Stimulated activated effector memory CD8-positive, alpha-beta T cell treated with anti-CD3 and anti-CD28 coated beads, Interleukin-12 subunit alpha, Interleukin-12 subunit beta, amount 100 ng/mL, for 72 hours (primary cell): ENCODE measurements at regions not wholly inside any gene's neighbourhood (a gene's known extent, or its start where the extent isn't known, plus 50 kb on each side); places are given as distances from the start of the nearest gene placed in this dataset.

Experiments
- ATAC-seq: fragments of 150-1000 bp; cut with Tn5 transposase; 2 replicates; pipeline ENCODE4 v1.10.0; 2021
- DNase-seq, 2 donors: peaks; one replicate each; pipeline ENCODE4 v3.0.0; 2021 to 2022; ENCODE audit warnings: low spot score in 2 of 2
- H3K27ac Mint-ChIP-seq: one replicate; pipeline ENCODE4 v1.8.0; 2022; ENCODE audit warnings: mild to moderate bottlenecking, mixed read lengths
- H3K36me3 Mint-ChIP-seq: one replicate; pipeline ENCODE4 v1.8.0; 2022; ENCODE audit warnings: mild to moderate bottlenecking, mixed read lengths
- H3K4me1 Mint-ChIP-seq: one replicate; pipeline ENCODE4 v1.8.0; 2022; ENCODE audit warnings: mixed read lengths
- H3K4me3 Mint-ChIP-seq: one replicate; pipeline ENCODE4 v1.8.0; 2022; ENCODE audit warnings: mild to moderate bottlenecking, mixed read lengths
- H3K9me3 Mint-ChIP-seq: one replicate; pipeline ENCODE4 v1.8.0; 2022; ENCODE audit warnings: mixed read lengths

DNA sequence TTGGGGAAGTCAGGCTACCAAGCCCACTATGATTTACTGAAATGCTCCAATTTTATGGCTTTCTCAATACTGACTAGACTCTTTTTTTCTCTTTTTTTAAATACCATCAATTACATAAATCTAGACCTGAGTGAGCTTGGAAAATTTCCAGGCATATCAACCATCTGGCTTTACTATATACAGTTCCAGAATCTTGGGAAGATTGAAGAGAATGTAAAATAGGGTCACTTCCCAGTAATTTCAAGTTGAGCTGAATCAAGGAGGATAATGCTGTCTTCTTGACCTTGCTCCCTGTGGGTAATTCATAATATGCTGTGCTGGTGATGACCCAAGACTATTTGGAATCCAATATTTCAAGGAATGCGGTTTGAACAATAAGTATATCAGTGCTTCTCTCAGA lies 108.1 kb downstream of the MAP3K21 start:
- no peaks in the 10 kb centered on the region for H3K9me3 Mint-ChIP-seq
- H3K36me3 Mint-ChIP-seq: no peaks in the 10 kb centered on the region

DNA sequence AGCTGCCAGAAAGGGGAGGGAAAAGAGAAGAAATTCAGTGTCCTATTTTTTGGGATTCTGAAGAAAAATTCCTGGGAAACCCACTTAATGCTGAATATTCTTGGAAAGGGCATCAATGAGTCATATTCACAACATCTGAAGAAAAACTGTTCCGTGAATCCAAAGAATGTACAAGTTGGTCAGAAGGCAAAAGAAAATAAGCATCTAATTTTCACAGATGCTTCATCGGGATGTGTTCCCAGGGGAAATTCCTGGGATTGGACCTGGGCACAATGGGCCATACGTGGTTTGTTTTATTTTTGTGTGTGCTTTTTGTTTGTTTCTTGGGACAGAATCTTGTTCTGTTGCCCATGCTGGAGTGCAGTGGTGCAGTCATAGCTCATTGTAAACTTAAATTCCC lies 112.2 kb downstream of the MAP3K21 start:
- H3K27ac Mint-ChIP-seq: no peak overlapping the region
- no peaks in the 10 kb centered on the region for H3K36me3 Mint-ChIP-seq
- no peak for ATAC-seq

More for the DNA sequence above, 108.1 kb downstream of the MAP3K21 start:
- Mint-ChIP-seq H3K4me1 (no peaks in the 10 kb centered on the region), H3K4me3 (no peak overlapping the region), H3K27ac (no peak overlapping the region)
- no peak for DNase-seq
- no peak for ATAC-seq

DNA sequence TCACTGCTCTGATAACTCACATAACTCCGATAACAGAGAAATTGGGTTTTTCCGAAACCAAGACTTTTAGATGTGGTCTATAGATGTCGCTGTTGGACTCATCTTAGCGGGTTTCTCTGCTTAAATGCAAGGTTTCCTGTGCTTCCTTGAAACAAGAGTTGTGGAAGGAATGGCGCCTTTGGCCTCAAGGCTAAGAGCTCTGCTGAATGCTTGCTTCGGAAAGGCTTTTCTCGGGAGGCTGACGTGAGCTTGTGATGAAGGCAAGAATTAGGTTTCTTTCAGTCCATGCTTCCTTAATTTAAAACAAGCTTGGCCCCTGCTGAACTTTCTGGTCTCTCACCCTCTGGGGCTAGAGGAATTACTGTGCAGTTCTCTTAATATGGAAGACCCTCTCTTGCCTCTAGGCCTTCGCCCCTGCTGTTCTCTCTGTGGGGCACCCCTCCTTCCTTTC lies 113.5 kb downstream of the MAP3K21 start:
- Mint-ChIP-seq H3K9me3 (no peaks in the 10 kb centered on the region), H3K27ac (no peak overlapping the region), H3K4me3 (no peak overlapping the region), H3K4me1 (no peaks in the 10 kb centered on the region), H3K36me3 (no peaks in the 10 kb centered on the region)
- no peak for ATAC-seq
- DNase-seq: no peak

More for the DNA sequence above, 112.2 kb downstream of the MAP3K21 start:
- no peak for DNase-seq
- no peaks in the 10 kb centered on the region for H3K9me3 Mint-ChIP-seq
- no peak overlapping the region for H3K4me3 Mint-ChIP-seq
- H3K4me1 Mint-ChIP-seq: no peaks in the 10 kb centered on the region

DNA sequence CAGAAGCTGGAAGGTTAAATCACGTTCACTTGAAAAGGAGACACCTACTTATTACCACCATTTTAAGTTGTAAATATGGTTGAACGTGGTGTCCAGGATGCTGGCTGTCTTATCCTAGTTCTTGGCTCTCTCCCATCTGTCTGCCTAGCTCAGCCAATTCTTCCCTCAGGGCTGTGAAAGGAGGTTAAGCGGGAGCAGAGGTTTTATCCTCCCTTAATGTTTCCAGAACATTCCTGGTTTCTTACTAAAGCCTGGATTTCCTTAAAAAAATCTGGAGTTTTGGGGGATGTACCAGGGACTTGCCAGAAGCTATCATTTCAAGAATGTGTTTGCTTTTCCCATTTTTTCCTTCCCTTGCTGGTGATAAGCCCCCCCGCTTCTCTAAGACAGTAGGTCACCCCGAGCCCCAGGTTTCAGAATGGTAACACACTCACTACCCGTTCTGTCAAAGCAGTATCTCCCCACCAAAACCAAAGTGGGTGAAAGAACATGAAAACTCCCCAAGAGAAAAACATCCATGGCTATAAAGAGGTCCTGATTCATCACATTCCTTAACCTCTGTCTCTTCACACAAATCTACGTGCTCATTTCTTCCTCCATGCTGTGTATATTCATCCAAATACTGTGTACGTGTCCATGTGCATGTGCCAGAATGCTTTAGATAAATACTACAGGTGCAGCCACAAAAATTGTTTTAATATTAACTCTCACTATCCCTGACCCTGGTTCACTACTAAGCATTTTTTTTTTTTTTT lies 114.7 kb downstream of the MAP3K21 start:
- Mint-ChIP-seq H3K36me3 (no peaks in the 10 kb centered on the region), H3K9me3 (no peaks in the 10 kb centered on the region)
- no peak for ATAC-seq

DNA sequence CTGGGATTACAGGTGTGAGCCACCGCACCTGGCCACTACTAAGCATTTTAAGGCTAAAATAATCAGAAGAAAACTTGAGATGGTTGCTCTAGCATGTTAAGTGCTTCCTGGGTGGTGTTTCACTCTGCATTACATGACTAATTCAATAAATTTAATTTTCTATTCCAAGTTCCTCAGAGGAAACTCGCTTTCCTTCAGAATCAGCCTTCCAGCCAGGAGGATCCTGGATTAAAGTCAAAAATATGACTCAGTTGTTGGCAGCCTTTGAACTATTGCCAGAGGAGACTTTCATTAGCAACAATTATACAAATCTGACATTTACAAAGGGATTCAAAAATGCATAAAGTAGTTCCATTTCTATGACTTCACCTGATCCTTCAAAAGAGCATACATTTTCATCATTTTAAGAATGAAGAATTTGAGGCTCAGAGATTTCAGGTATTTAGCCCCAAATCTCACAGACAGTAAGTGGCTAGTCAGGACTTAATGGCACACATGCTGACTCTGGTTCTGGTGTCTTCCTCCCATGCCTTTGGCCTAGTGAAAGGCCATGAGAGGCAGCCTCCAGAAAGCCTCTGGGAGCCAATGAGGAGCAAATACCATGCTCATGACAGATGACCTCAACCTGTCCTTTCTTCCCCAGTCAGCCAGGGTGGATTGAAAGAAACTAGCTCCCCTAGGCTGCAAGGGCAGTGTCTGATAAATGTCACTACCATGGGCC lies 115.7 kb downstream of the MAP3K21 start:
- H3K4me3 Mint-ChIP-seq: no peak overlapping the region
- H3K36me3 Mint-ChIP-seq: no peaks in the 10 kb centered on the region
- H3K4me1 Mint-ChIP-seq: no peaks in the 10 kb centered on the region
- no peaks in the 10 kb centered on the region for H3K9me3 Mint-ChIP-seq
- ATAC-seq (no peak), DNase-seq (no peak)
- no peak overlapping the region for H3K27ac Mint-ChIP-seq

More for the DNA sequence above, 114.7 kb downstream of the MAP3K21 start:
- Mint-ChIP-seq H3K27ac (no peak overlapping the region), H3K4me3 (no peak overlapping the region), H3K4me1 (no peaks in the 10 kb centered on the region)
- DNase-seq: no peak

DNA sequence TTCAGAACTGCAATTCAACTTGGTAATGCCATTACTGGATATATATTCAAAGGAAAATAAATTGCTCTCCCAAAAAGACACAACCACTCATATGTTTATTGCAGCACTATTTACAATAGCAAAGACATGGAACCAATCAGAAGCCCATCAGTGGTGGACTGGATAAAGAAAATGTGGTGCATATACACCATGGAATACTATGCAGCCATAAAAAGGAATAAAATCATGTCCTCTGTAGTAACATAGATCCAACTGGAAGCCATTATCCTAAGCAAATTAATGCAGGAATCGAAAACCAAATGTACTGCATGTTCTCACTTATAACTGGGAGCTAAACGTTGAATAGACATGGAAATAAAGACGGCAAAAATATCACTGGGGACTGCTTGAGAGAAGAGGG lies 117.0 kb downstream of the MAP3K21 start:
- no peak for ATAC-seq
- Mint-ChIP-seq H3K4me3 (no peak overlapping the region), H3K36me3 (no peaks in the 10 kb centered on the region), H3K4me1 (no peaks in the 10 kb centered on the region), H3K9me3 (no peaks in the 10 kb centered on the region), H3K27ac (no peak overlapping the region)
- no peak for DNase-seq

DNA sequence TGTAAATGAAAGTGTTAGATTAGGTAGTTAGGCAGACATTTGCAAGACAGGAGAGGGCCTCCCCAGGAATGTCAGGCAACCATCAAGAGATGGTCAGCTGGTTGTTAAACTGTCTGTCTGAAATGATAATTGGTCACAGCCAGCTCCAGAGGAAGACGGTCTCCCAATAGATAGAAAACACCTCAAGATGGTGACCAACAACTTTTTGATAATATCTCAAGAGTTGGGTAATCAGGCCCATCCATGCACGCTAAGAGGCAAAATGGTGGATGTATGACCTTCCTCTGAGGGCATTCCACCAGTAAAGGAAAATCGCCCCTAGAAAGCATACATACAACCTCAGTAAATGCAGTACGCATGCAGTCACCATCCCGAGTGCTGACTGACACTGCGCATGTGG lies 118.2 kb downstream of the MAP3K21 start:
- ATAC-seq: no peak

DNA sequence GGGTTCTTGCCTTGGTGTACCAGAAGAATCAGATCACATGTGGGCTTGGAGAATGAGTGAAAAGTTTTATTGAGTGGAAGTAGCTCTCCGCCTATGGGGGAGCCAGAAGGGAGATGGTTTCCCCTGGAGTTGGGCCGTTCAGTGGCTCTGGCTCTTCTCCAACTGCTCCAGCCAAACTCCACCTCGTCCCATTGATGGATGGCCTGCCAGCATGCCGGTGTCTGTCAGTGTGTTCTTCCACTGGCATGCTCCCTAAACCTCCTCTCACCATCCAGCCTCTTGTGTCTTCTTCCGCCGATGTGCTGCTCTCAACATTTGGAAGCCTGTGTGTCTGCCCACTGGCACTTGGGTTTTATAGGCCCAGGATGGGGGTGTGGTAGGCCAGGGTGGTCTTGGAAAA lies 119.4 kb downstream of the MAP3K21 start:
- Mint-ChIP-seq H3K36me3 (no peaks in the 10 kb centered on the region), H3K4me3 (no peak overlapping the region), H3K4me1 (no peaks in the 10 kb centered on the region), H3K9me3 (no peaks in the 10 kb centered on the region), H3K27ac (no peak overlapping the region)
- ATAC-seq: peak; percentile 13
- DNase-seq: no peak

More for the DNA sequence above, 118.2 kb downstream of the MAP3K21 start:
- DNase-seq: no peak
- H3K9me3 Mint-ChIP-seq: no peaks in the 10 kb centered on the region
- no peak overlapping the region for H3K27ac Mint-ChIP-seq
- no peaks in the 10 kb centered on the region for H3K36me3 Mint-ChIP-seq
- H3K4me1 Mint-ChIP-seq: no peaks in the 10 kb centered on the region
- no peak overlapping the region for H3K4me3 Mint-ChIP-seq

DNA sequence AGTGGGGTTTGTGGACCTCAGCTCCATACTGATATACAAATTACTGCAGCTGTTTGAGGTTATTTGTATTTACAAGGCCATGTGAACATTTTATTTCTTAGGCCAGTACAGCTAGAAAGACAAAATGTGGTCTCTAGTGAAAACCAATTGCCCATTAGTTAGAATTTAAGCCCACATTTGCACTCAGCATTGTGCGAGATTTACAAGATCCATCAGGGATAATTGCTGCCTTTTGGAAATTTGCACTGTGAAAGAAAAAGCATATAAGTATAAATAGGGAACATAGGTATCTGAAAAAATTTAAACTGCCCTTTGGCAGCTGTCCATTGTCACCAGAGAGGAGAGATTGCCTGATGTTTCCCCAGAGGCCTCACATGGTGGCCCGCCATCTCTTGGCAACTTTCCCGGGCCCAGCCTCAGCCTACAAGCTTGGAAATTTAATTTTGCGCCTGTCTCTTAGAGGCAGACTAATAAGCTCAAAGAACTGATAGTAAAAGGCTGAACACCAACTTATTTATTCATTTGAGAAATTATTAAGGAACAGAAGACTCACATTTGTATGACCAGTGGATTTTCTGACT lies 120.7 kb downstream of the MAP3K21 start:
- no peaks in the 10 kb centered on the region for H3K36me3 Mint-ChIP-seq
- no peak overlapping the region for H3K4me3 Mint-ChIP-seq
- ATAC-seq (no peak), DNase-seq (no peak)
- H3K9me3 Mint-ChIP-seq: no peaks in the 10 kb centered on the region
- no peak overlapping the region for H3K27ac Mint-ChIP-seq
- no peaks in the 10 kb centered on the region for H3K4me1 Mint-ChIP-seq

DNA sequence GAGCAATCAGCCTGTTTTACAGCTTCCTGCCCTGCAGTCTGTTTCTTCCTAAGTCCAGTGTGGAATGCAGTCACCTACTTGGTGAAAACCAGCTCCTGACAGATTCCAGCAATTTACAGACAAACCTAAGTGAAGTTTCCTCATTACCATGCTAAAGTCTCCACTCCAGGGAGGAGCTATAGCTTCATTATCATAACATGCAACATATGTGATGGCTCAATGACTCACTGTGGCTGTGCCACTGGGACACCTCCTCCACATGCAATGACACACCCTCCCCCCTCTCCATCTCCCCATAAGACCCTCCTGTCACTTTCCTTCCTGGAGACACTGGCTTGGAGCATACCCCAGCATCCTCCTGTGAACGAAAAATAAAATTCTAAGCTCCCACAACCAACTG lies 125.2 kb downstream of the MAP3K21 start:
- Mint-ChIP-seq H3K9me3 (no peaks in the 10 kb centered on the region), H3K27ac (no peak overlapping the region), H3K36me3 (no peaks in the 10 kb centered on the region), H3K4me3 (no peak overlapping the region), H3K4me1 (no peaks in the 10 kb centered on the region)
- no peak for DNase-seq
- no peak for ATAC-seq

DNA sequence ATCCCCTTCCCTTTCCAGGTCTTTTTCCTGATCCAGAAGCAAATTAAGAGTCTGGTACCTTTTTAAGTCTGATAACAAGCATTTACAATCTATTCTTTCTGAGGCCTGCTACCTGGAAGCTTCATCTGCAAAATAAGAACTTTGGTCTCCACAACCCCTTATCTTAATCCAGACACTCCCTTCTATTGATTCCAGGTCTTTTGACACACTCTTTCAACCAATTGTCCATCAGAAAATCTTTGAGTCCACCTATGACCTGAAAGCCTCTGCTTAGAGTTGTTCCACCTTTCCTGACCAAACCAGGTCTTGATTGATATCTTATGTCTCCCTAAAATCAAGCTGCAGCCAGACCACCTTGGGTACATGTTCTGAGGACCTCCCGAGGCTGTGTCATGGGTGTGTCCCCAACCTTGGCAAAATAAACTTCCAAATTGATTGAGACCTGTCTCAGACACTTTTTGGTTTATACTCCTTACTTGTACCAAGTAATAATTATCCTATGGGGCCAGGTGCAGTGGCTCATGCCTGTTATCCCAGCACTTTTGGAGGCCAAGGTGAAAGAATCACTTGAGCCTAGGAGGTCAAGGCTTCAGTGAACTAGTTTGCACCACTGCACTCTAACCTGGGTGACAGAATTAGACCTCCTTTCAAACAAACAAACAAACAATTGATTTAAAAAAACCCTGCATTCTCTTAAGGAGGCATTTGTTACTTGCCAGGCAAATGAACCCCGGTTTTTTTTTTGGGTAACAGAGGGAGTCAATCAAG lies 126.1 kb downstream of the MAP3K21 start:
- no peak overlapping the region for H3K4me3 Mint-ChIP-seq
- H3K4me1 Mint-ChIP-seq: no peaks in the 10 kb centered on the region
- H3K27ac Mint-ChIP-seq: no peak overlapping the region
- DNase-seq (no peak), ATAC-seq (no peak)
- H3K36me3 Mint-ChIP-seq: no peaks in the 10 kb centered on the region
- no peaks in the 10 kb centered on the region for H3K9me3 Mint-ChIP-seq

DNA sequence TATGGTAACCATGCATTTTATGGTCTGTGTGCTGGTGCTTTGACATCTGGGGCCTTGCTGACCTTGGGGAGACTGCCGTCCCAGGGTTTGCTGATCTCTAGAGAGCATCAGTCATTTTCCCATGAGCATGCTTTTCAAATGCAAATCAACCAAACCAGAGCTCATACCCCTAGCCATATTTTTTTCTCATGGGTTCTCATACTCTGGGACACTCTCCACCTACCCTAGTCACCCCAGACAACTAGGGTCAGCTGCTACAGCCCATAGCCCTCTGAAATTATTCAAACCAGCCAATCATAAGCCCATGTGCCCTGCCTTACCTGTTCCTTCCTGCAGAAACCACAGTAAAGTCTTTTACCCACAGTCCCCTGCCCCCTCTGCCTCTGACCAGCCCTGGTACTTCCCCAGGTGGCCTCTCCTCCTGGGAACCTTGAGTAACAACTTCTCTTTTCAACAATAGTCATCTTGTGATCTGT lies 132.0 kb downstream of the MAP3K21 start:
- H3K27ac Mint-ChIP-seq: no peak overlapping the region
- no peak for ATAC-seq
- H3K4me1 Mint-ChIP-seq: no peaks in the 10 kb centered on the region

DNA sequence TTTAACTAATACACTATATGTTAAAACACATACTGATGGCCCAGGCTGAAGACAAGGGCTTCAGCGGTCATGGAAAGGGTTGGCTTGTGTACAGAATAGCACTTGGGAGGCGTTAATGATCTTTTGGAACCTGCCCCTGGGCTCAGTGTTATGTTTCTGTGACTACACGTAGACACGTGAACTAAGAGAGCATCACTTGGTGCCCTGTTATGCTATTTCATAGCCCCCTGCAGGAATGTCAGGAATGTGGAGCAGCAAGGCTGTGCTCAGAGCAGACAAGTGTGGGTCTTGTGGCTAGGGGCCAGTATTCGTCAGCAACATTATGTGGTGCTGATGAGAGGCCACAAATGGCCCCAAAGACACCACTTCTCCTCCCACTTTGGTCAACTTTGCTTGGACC lies 132.4 kb downstream of the MAP3K21 start:
- Mint-ChIP-seq H3K27ac (peak overlapping the region; percentile 16), H3K36me3 (no peaks in the 10 kb centered on the region), H3K9me3 (no peaks in the 10 kb centered on the region), H3K4me1 (no peaks in the 10 kb centered on the region), H3K4me3 (no peak overlapping the region)
- DNase-seq: no peak
- ATAC-seq: no peak

More for the DNA sequence above, 132.0 kb downstream of the MAP3K21 start:
- no peak for DNase-seq
- H3K4me3 Mint-ChIP-seq: no peak overlapping the region
- no peaks in the 10 kb centered on the region for H3K36me3 Mint-ChIP-seq
- H3K9me3 Mint-ChIP-seq: no peaks in the 10 kb centered on the region

DNA sequence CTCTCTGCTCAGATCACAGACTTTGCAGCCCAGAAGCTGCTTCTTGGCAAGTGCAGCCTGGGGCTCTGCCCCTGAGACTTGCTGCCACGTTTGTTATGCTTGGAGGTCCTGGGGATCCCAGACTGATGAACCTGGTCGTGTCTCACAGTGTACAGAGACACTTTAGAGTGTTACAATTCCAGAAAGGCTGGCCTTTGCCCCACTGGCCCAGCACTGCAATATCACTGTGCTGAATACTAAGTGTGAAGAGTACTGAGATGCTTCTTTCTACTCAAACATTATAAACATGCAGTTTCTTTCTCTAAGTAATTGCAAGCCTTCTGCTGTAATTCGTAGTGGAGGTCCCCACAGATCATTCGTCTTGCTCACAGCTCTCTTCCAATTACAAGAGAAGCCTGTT lies 133.2 kb downstream of the MAP3K21 start:
- no peak for ATAC-seq
- Mint-ChIP-seq H3K27ac (no peak overlapping the region), H3K4me1 (no peaks in the 10 kb centered on the region)

DNA sequence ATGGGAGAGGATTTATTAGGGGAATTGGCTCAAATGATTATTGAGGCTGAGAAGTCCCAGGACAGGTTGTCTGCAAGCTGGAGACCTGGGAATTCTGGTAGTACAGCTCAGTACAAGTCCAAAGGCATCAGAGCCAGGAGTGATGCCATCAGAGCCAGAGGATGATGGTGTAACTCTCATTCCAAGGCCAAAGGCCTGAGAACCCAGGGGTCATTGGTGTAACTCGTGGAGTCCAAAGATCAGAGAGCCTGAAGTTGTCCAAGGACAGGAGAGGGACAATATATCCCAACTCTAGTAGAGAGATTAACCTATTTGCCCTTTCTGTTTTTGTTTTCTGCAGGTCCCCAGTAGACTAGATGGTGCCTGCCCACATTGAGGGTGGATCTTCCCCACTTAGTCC lies 134.3 kb downstream of the MAP3K21 start:
- no peaks in the 10 kb centered on the region for H3K4me1 Mint-ChIP-seq
- no peaks in the 10 kb centered on the region for H3K9me3 Mint-ChIP-seq
- no peak for ATAC-seq
- H3K36me3 Mint-ChIP-seq: no peaks in the 10 kb centered on the region
- H3K4me3 Mint-ChIP-seq: no peak overlapping the region
- DNase-seq: no peak
- no peak overlapping the region for H3K27ac Mint-ChIP-seq

More for the DNA sequence above, 133.2 kb downstream of the MAP3K21 start:
- Mint-ChIP-seq H3K9me3 (no peaks in the 10 kb centered on the region), H3K36me3 (no peaks in the 10 kb centered on the region), H3K4me3 (no peak overlapping the region)
- no peak for DNase-seq
